RWPE2 (cell line): ENCODE measurements at regions not wholly inside any gene's neighbourhood (a gene's known extent, or its start where the extent isn't known, plus 50 kb on each side); places are given as distances from the start of the nearest gene placed in this dataset.
A peak's percentile ranks its signal among the peaks of the same experiment; 100 is the strongest.
"Not testable (repeated sequence)": the region's sequence is repeated elsewhere in the genome, so short reads cannot be mapped to it uniquely, and the experiment has no call there.

Source experiments
- ATAC-seq: fragments of 200-7000 bp; cut with Tn5 transposase; 3 replicates; pipeline ENCODE4 v1.9.1; 2021; ENCODE audit warnings: low read depth
- DNase-seq: peaks from one replicate; pipeline ENCODE4 v3.0.0-alpha.2; 2020; ENCODE audit warnings: low spot score
- H3K27ac ChIP-seq: fragments of 450-650 bp; 2 replicates; pipeline ENCODE4 v1.5.1; 2017; ENCODE audit warnings: mild to moderate bottlenecking; ENCODE audit not compliant: poor library complexity, severe bottlenecking
- H3K27me3 ChIP-seq: fragments of 250-450 bp; sonication (Bioruptor Pico); 2 replicates; pipeline ENCODE4 v1.5.1; 2021; ENCODE audit warnings: mild to moderate bottlenecking, moderate library complexity; ENCODE audit not compliant: insufficient read depth, poor library complexity, severe bottlenecking
- H3K36me3 ChIP-seq: fragments of 250-450 bp; sonication (Bioruptor Pico); 2 replicates; pipeline ENCODE4 v1.5.1; 2020; ENCODE audit warnings: low read depth, mild to moderate bottlenecking, moderate library complexity
- H3K4me1 ChIP-seq: fragments of 250-450 bp; sonication (Bioruptor Pico); 2 replicates; pipeline ENCODE4 v1.5.1; 2021; ENCODE audit warnings: mild to moderate bottlenecking, moderate library complexity; ENCODE audit not compliant: insufficient read depth, poor library complexity, severe bottlenecking
- H3K4me3 ChIP-seq: fragments of 250-450 bp; sonication (Bioruptor Pico); 2 replicates; pipeline ENCODE4 v1.5.1; 2021; ENCODE audit warnings: mild to moderate bottlenecking, moderate library complexity; ENCODE audit not compliant: severe bottlenecking
- H3K9me3 ChIP-seq: fragments of 250-450 bp; sonication (Bioruptor Pico); 2 replicates; pipeline ENCODE4 v1.5.1; 2021; ENCODE audit warnings: mild to moderate bottlenecking, moderate library complexity; ENCODE audit not compliant: severe bottlenecking
- TF ChIP-seq, protein P1 (sequence below): fragments of 450-650 bp; IDR thresholded peaks from one replicate; pipeline ENCODE4 v1.5.1; 2017; ENCODE audit warnings: mild to moderate bottlenecking, moderate library complexity; ENCODE audit not compliant: poor library complexity, severe bottlenecking

DNA sequence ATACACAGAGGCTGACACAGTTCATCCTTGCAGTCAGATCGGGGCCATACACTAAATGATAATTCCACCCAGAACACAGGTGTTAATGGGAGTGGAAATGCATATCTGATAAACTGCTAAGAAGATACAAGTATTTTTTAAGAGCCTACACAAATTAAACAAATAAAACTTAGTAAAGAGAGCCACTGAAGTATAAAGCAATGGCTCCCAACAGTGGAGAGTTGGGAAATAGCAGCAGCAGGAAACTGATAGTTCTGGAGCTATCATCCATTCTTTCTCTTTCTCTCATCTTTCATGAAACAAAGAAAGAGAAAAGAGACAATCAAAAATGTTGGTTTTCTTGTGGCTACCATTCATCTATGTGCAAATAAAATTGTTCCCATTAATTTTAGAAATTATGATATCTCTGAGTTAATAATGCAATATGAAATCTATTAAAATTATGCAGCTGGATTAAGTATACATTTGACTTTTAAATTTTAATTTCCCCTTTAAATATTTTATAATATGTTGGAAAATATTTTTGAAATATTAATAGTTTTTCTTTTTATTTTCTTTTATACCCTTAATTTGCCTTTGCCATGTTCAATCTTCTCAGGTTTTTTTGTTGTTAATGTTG, 120.8 kb downstream of the EMB start:
- Histone ChIP-seq H3K27ac (no peak overlapping the region), H3K4me1 (no peaks in the 10 kb centered on the region), H3K4me3 (no peak overlapping the region), H3K36me3 (no peaks in the 10 kb centered on the region), H3K27me3 (no peaks in the 10 kb centered on the region), H3K9me3 (no peaks in the 10 kb centered on the region)
- TF ChIP-seq, protein P1, sequence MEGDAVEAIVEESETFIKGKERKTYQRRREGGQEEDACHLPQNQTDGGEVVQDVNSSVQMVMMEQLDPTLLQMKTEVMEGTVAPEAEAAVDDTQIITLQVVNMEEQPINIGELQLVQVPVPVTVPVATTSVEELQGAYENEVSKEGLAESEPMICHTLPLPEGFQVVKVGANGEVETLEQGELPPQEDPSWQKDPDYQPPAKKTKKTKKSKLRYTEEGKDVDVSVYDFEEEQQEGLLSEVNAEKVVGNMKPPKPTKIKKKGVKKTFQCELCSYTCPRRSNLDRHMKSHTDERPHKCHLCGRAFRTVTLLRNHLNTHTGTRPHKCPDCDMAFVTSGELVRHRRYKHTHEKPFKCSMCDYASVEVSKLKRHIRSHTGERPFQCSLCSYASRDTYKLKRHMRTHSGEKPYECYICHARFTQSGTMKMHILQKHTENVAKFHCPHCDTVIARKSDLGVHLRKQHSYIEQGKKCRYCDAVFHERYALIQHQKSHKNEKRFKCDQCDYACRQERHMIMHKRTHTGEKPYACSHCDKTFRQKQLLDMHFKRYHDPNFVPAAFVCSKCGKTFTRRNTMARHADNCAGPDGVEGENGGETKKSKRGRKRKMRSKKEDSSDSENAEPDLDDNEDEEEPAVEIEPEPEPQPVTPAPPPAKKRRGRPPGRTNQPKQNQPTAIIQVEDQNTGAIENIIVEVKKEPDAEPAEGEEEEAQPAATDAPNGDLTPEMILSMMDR, result peak; percentile 87
- ATAC-seq (peak; percentile 25; the same call in 1 of the 3 replicates), DNase-seq (no peak)

DNA sequence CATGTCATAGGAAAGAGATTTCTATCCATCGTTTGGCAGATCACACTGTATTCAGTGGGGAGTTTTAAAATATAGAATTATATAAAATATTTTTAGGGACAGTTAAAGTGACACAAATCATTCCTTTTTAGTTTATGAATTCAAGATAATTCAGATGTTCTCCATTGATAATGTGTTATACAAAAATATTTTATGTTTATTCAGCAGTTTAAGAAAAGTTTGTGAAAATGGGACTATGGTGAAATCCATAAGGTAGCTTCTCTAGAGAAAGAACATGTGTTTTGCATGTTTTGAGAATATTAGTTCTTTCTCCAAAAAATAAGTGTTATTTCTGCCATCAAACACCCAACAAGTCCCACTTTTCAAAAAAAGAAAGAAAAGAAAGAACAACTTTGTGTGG, 122.9 kb downstream of the EMB start:
- no peaks in the 10 kb centered on the region for H3K36me3 ChIP-seq
- H3K4me3 ChIP-seq, result no peak overlapping the region
- H3K9me3 ChIP-seq, result no peaks in the 10 kb centered on the region
- DNase-seq (no peak), ATAC-seq (no peak)
- TF ChIP-seq, protein P1, result no peak
- no peaks in the 10 kb centered on the region for H3K27me3 ChIP-seq
- H3K4me1 ChIP-seq, result no peaks in the 10 kb centered on the region
- no peak overlapping the region for H3K27ac ChIP-seq

DNA sequence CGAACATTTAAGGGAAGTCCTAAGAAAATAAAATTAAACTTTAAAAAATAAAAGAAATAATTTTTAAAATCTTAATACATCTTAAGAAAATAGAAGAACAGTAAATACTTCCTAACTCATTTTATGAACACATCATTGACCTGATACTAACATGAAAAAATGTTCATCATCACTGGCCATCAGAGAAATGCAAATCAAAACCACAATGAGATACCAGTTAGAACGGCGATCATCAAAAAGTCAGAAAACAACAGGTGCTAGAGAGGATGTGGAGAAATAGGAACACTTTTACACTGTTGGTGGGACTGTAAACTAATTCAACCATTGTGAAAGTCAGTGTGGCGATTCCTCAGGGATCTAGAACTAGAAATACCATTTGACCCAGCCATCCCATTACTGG, 134.6 kb downstream of the EMB start:
- H3K36me3 ChIP-seq, H3K9me3 ChIP-seq, H3K27ac ChIP-seq, H3K4me3 ChIP-seq, DNase-seq, ATAC-seq, H3K27me3 ChIP-seq: not testable (repeated sequence)
- peaks cover 26% of the 10 kb centered on the region for H3K4me1 ChIP-seq

DNA sequence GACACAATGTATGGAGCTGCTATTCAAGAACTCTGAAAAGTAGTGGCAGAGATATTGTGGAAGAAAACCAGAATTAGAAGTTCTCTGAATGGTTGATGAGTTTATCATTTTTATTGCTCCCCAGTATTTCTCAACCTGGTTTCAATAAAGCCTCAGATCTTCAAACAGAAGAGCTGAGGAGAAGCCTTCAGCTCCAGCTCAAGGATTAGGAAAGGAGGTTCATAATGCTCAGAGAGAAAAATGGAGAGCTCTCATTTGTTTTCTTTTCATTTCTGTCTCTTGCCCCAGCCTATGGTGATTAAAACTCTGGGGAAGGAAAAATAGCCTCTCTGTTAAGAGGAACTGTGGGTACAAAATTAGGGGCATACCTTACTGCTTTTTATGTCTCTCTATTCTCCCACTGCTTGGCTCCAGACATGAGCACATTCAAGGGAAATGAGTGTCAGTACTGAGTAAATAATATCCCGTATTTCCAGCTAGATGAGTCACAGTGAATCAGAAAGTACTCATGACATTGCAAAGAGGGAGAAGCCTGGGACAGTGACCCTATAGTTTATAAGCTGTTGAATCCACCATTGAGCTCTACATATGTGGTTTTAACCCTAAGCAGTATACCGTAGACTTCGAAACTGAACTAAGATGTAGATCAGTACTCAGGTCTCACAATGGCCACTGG, 138.1 kb downstream of the EMB start:
- H3K4me3 ChIP-seq, result no peak overlapping the region
- no peaks in the 10 kb centered on the region for H3K9me3 ChIP-seq
- TF ChIP-seq, protein P1, result no peak
- no peaks in the 10 kb centered on the region for H3K36me3 ChIP-seq
- H3K27me3 ChIP-seq, result no peaks in the 10 kb centered on the region
- DNase-seq (no peak), ATAC-seq (peak; percentile 97)
- peak overlapping the region; percentile 92 for H3K27ac ChIP-seq
- peaks cover 34% of the 10 kb centered on the region for H3K4me1 ChIP-seq

DNA sequence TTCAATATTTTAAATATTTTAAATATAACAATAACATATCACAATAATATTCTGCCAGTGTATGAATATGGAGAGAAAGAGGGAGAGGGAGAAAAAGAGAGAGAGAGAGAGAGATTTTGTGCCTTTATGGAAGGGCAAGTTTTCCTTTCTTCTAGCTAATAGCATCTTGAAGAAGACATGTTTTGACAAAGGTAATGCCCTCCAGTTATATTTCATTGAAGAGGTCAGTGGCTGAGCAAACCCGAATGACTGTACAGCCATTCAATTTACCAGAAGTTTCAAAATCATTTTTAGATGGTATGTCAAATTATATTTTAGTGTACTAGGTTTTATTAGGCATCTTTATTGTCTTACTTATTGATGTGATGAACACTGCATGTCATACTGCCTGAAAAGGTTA, 139.3 kb downstream of the EMB start:
- no peaks in the 10 kb centered on the region for H3K36me3 ChIP-seq
- peak overlapping the region; percentile 92 for H3K27ac ChIP-seq
- TF ChIP-seq, protein P1, result no peak

More for the DNA sequence above, 139.3 kb downstream of the EMB start:
- DNase-seq, result no peak
- Histone ChIP-seq H3K27me3 (no peaks in the 10 kb centered on the region), H3K4me1 (peaks cover 34% of the 10 kb centered on the region), H3K4me3 (no peak overlapping the region), H3K9me3 (no peaks in the 10 kb centered on the region)
- peak; percentile 28; the same call in 2 of the 3 replicates for ATAC-seq
